CD14-positive monocyte (primary cell): ENCODE measurements at regions not wholly inside any gene's neighbourhood (a gene's known extent, or its start where the extent isn't known, plus 50 kb on each side); places are given as distances from the start of the nearest gene placed in this dataset.

Experiments used
- DNase-seq, 3 donors: peaks; one replicate each; pipeline ENCODE4 v3.0.0-alpha.2; 2011 to 2022
- H2AFZ ChIP-seq: 2 replicates; pipeline ENCODE4 v1.6.0; 2012; ENCODE audit warnings: mild to moderate bottlenecking, low read depth, low read length, inconsistent platforms; ENCODE audit not compliant: insufficient read depth, poor library complexity, severe bottlenecking
- H3K27ac ChIP-seq, 2 donors: 1 replicate in 1 of 2; 2 replicates in 1 of 2; pipeline ENCODE4 v1.5.1; 2012 to 2013; ENCODE audit warnings: low read length in 2 of 2, control low read depth in 1 of 2, inconsistent platforms in 1 of 2, low read depth in 1 of 2, mild to moderate bottlenecking in 1 of 2
- H3K27me3 ChIP-seq, 2 donors: one replicate each; pipeline versions ENCODE4 v1.6.0 to v1.6.1; 2011 to 2013; ENCODE audit warnings: low read length in 2 of 2; ENCODE audit not compliant: control insufficient read depth in 2 of 2, insufficient read depth in 2 of 2
- H3K36me3 ChIP-seq, 2 donors: replicated peaks in 1 of 2; 1 replicate in 1 of 2; 2 replicates in 1 of 2; pipeline versions ENCODE4 v1.5.1 to v1.6.1; 2012 to 2013; ENCODE audit warnings: low read length in 2 of 2, control low read depth in 1 of 2, inconsistent platforms in 1 of 2, mild to moderate bottlenecking in 1 of 2; ENCODE audit not compliant: insufficient read depth in 2 of 2, control insufficient read depth in 1 of 2
- H3K4me1 ChIP-seq, 2 donors: 1 replicate in 1 of 2; 2 replicates in 1 of 2; pipeline versions ENCODE4 v1.5.1 to v1.6.1; 2012 to 2013; ENCODE audit warnings: low read length in 2 of 2, control low read depth in 1 of 2, inconsistent platforms in 1 of 2, mild to moderate bottlenecking in 1 of 2, moderate library complexity in 1 of 2; ENCODE audit not compliant: insufficient read depth in 2 of 2, control insufficient read depth in 1 of 2
- H3K4me2 ChIP-seq: replicated peaks from 2 replicates; pipeline ENCODE3; 2012; ENCODE audit warnings: low read length, moderate library complexity, mild to moderate bottlenecking; ENCODE audit not compliant: poor library complexity, severe bottlenecking; ENCODE audit errors: extremely low read depth
- H3K4me3 ChIP-seq, 3 experiments: fragments of 200-600 bp in 1 of 3; sonication (generic) in 1 of 3; replicated peaks in 1 of 3; 1 replicate in 2 of 3; 2 replicates in 1 of 3; pipeline ENCODE4 v1.5.1; 2011 to 2013; ENCODE audit warnings: low read length in 3 of 3, mild to moderate bottlenecking in 3 of 3, control low read depth in 2 of 3, low read depth in 2 of 3, inconsistent platforms in 1 of 3, moderate library complexity in 1 of 3
- H3K79me2 ChIP-seq: 2 replicates; pipeline ENCODE4 v1.6.0; 2012; ENCODE audit warnings: mild to moderate bottlenecking, control low read depth, inconsistent platforms, low read length, moderate library complexity; ENCODE audit not compliant: insufficient read depth
- H3K9ac ChIP-seq: 2 replicates; pipeline ENCODE4 v1.6.0; 2017; ENCODE audit warnings: low read length, mild to moderate bottlenecking; ENCODE audit not compliant: insufficient read depth, poor library complexity, severe bottlenecking
- H3K9me3 ChIP-seq, 2 donors: replicated peaks in 1 of 2; 1 replicate in 1 of 2; 2 replicates in 1 of 2; pipeline versions ENCODE4 v1.5.1 to v1.6.1; 2012 to 2013; ENCODE audit warnings: low read length in 2 of 2, control low read depth in 1 of 2; ENCODE audit not compliant: control insufficient read depth in 1 of 2, insufficient read depth in 1 of 2
- H4K20me1 ChIP-seq: 2 replicates; pipeline ENCODE4 v1.6.0; 2012; ENCODE audit warnings: mild to moderate bottlenecking, low read length, control low read depth, moderate library complexity; ENCODE audit not compliant: insufficient read depth
- H3K27ac Mint-ChIP-seq, 7 donors: one replicate each; pipeline ENCODE4 v1.8.0; 2020; ENCODE audit warnings: mild to moderate bottlenecking in 7 of 7, mixed read lengths in 7 of 7, moderate library complexity in 6 of 7, inconsistent platforms in 2 of 7
- H3K27me3 Mint-ChIP-seq, 3 donors: one replicate each; pipeline ENCODE4 v1.8.0; 2021 to 2022; ENCODE audit warnings: low read depth in 3 of 3, mild to moderate bottlenecking in 3 of 3, mixed read lengths in 3 of 3, moderate library complexity in 3 of 3, inconsistent platforms in 1 of 3
- H3K36me3 Mint-ChIP-seq, 2 donors: one replicate each; pipeline ENCODE4 v1.8.0; 2020; ENCODE audit warnings: mixed read lengths in 2 of 2, inconsistent platforms in 1 of 2, mild to moderate bottlenecking in 1 of 2
- H3K4me1 Mint-ChIP-seq: one replicate; pipeline ENCODE4 v1.8.0; 2020; ENCODE audit warnings: mild to moderate bottlenecking, mixed read lengths
- H3K4me3 Mint-ChIP-seq, 2 donors: one replicate each; pipeline ENCODE4 v1.8.0; 2020; ENCODE audit warnings: mild to moderate bottlenecking in 2 of 2, mixed read lengths in 2 of 2, moderate library complexity in 1 of 2
- H3K9me3 Mint-ChIP-seq, 7 donors: one replicate each; pipeline ENCODE4 v1.8.0; 2020 to 2022; ENCODE audit warnings: mixed read lengths in 7 of 7, mild to moderate bottlenecking in 6 of 7, moderate library complexity in 6 of 7, inconsistent platforms in 2 of 7
- CTCF ChIP-seq: fragments of 200-600 bp; IDR thresholded peaks from one replicate; pipeline ENCODE4 v1.8.0; 2022; ENCODE audit warnings: antibody characterized with exemption, mild to moderate bottlenecking
- WGBS: methylation state at CpG from one replicate; pipeline ENCODE4 v1.1.5; 2013; ENCODE audit warnings: missing lambda C conversion rate; ENCODE audit not compliant: insufficient coverage; 5-methylcytosine and 5-hydroxymethylcytosine counted together
- intact Hi-C, 2 donors: fragments of 100-400 bp; cut with micrococcal nuclease; formaldehyde crosslinking; loops; one replicate each; pipeline versions ENCODE4 v1.15.0 to v1.15.1; 2023

GRCh38 chr4:132865922-132866321 lies 283.2 kb upstream of the PCDH10 start:
- Mint-ChIP-seq H3K27me3 (peaks cover 0 to 4% (median 0%) of the 10 kb centered on the region in 3 donors), H3K4me1 (no peaks in the 10 kb centered on the region), H3K4me3 (no peak overlapping the region), H3K9me3 (peaks cover 0 to 10% (median 2%) of the 10 kb centered on the region in 7 donors), H3K36me3 (no peaks in the 10 kb centered on the region), H3K27ac (no peak overlapping the region)
- H3K79me2 ChIP-seq, result no peaks in the 10 kb centered on the region
- DNase-seq, result no peak
- H3K4me2 ChIP-seq, result no peak overlapping the region
- no peak for TF ChIP-seq CTCF
- H4K20me1 ChIP-seq, result no peaks in the 10 kb centered on the region
- H3K4me3 ChIP-seq, result no peak overlapping the region
- no peak overlapping the region for H3K9ac ChIP-seq
- H3K27me3 ChIP-seq, result no peaks in the 10 kb centered on the region
- no peaks in the 10 kb centered on the region for H3K4me1 ChIP-seq
- no CpG with 5 or more reads among the region's 2 CpGs for WGBS
- no peak overlapping the region for H3K27ac ChIP-seq
- H2AFZ ChIP-seq, result no peak overlapping the region
- peaks cover 4 to 14% of the 10 kb centered on the region in 2 donors for H3K9me3 ChIP-seq
- intact Hi-C loops, result no loop called here
- H3K36me3 ChIP-seq, result no peaks in the 10 kb centered on the region

- intact Hi-C loops, result no loop called here
- Histone ChIP-seq H3K4me2 (no peak overlapping the region), H3K79me2 (no peaks in the 10 kb centered on the region), H4K20me1 (no peaks in the 10 kb centered on the region), H3K4me1 (no peaks in the 10 kb centered on the region), H3K9me3 (peaks cover 5 to 19% of the 10 kb centered on the region in 2 donors), H3K27me3 (no peaks in the 10 kb centered on the region), H3K27ac (no peak overlapping the region), H3K9ac (no peak overlapping the region), H2AFZ (no peak overlapping the region), H3K4me3 (no peak overlapping the region), H3K36me3 (no peaks in the 10 kb centered on the region)
- no peak for DNase-seq
- no peak for TF ChIP-seq CTCF
- Mint-ChIP-seq H3K27me3 (peaks cover 0 to 4% (median 0%) of the 10 kb centered on the region in 3 donors), H3K36me3 (no peaks in the 10 kb centered on the region), H3K4me3 (no peak overlapping the region), H3K4me1 (no peaks in the 10 kb centered on the region), H3K27ac (no peak overlapping the region), H3K9me3 (peaks cover 0 to 14% (median 2%) of the 10 kb centered on the region in 7 donors)
- 74% methylated on average over 4 of the region's 4 CpGs for WGBS
Measured at GRCh38 chr4:132866616-132867015, 282.5 kb upstream of the PCDH10 start.
